Fibroblast of gingiva (primary cell): ENCODE measurements at regions not wholly inside any gene's neighbourhood (a gene's known extent, or its start where the extent isn't known, plus 50 kb on each side); places are given as distances from the start of the nearest gene placed in this dataset.

Experiments
- DNase-seq: peaks from one replicate; pipeline ENCODE4 v3.0.0-alpha.2; 2011; ENCODE audit warnings: low read depth

- DNase-seq = no peak
These were observed 63.7 kb downstream of the SPCS3 start for GRCh38 chr4:176383273-176384077.

GRCh38 chr4:176385601-176386000, 65.8 kb downstream of the SPCS3 start:
- DNase-seq = no peak

GRCh38 chr4:176387571-176387970, 67.8 kb downstream of the SPCS3 start:
- DNase-seq = peak; percentile 67

- peak; percentile 72 for DNase-seq
These were observed 73.7 kb downstream of the SPCS3 start for GRCh38 chr4:176393306-176394013.

- peak; percentile 39 for DNase-seq
These were observed 81.2 kb downstream of the SPCS3 start for GRCh38 chr4:176400816-176401461.

- DNase-seq = peak; percentile 19
These were observed 84.9 kb downstream of the SPCS3 start for GRCh38 chr4:176404621-176405020.

- DNase-seq = no peak
These were observed 86.5 kb downstream of the SPCS3 start for GRCh38 chr4:176406297-176406696.

- DNase-seq = no peak
These were observed 87.0 kb downstream of the SPCS3 start for GRCh38 chr4:176406736-176407135.

GRCh38 chr4:176409627-176410026, 89.9 kb downstream of the SPCS3 start:
- DNase-seq = no peak

- no peak for DNase-seq
These were observed 93.4 kb downstream of the SPCS3 start for GRCh38 chr4:176413171-176413570.

- no peak for DNase-seq
These were observed 102.2 kb downstream of the SPCS3 start for GRCh38 chr4:176422001-176422400.

- DNase-seq = no peak
These were observed 102.7 kb downstream of the SPCS3 start for GRCh38 chr4:176422511-176422910.

GRCh38 chr4:176425035-176425434, 105.3 kb downstream of the SPCS3 start:
- no peak for DNase-seq

- no peak for DNase-seq
These were observed 113.2 kb downstream of the SPCS3 start for GRCh38 chr4:176432811-176433540.

GRCh38 chr4:176433983-176434382, 114.2 kb downstream of the SPCS3 start:
- DNase-seq = no peak

GRCh38 chr4:176435901-176436292, 116.1 kb downstream of the SPCS3 start:
- DNase-seq = peak; percentile 83

- DNase-seq = peak; percentile 59
These were observed 116.7 kb downstream of the SPCS3 start for GRCh38 chr4:176436293-176436973.

GRCh38 chr4:176437756-176438155, 118.0 kb downstream of the SPCS3 start:
- no peak for DNase-seq

- DNase-seq = peak; percentile 87
These were observed 118.6 kb downstream of the SPCS3 start for GRCh38 chr4:176438401-176438800.

- DNase-seq = no peak
These were observed 119.8 kb downstream of the SPCS3 start for GRCh38 chr4:176439611-176440010.

- no peak for DNase-seq
These were observed 120.9 kb downstream of the SPCS3 start for GRCh38 chr4:176440698-176441097.

GRCh38 chr4:176441594-176441993, 121.8 kb downstream of the SPCS3 start:
- DNase-seq = no peak
